PFSK-1 (cell line): ENCODE measurements at regions not wholly inside any gene's neighbourhood (a gene's known extent, or its start where the extent isn't known, plus 50 kb on each side); places are given as distances from the start of the nearest gene placed in this dataset.

Source experiments
- FOXP2 ChIP-seq: optimal IDR thresholded peaks from 2 replicates; pipeline ENCODE3; 2011; ENCODE audit warnings: borderline replicate concordance, control low read depth, inconsistent platforms; ENCODE audit not compliant: insufficient read depth; ENCODE audit errors: extremely low read length, extremely low read depth
- POLR2AphosphoS5 ChIP-seq: IDR thresholded peaks from 2 replicates; pipeline ENCODE4 v1.6.1; 2012; ENCODE audit warnings: low read depth, mild to moderate bottlenecking, control low read depth, low read length, moderate library complexity
- REST ChIP-seq, 2 experiments: IDR thresholded peaks; 2 replicates each; pipeline versions ENCODE4 v1.6.1 to v1.8.0; 2011 to 2012; ENCODE audit warnings: low read depth in 2 of 2, low read length in 2 of 2, control low read depth in 1 of 2, inconsistent platforms in 1 of 2, mild to moderate bottlenecking in 1 of 2, moderate library complexity in 1 of 2; ENCODE audit not compliant: insufficient read depth in 1 of 2
- SIN3A ChIP-seq: IDR thresholded peaks from 2 replicates; pipeline ENCODE4 v1.6.1; 2012; ENCODE audit warnings: mild to moderate bottlenecking, low read length, moderate library complexity, borderline replicate concordance; ENCODE audit not compliant: insufficient read depth
- TAF1 ChIP-seq: IDR thresholded peaks from 2 replicates; pipeline ENCODE4 v1.6.1; 2012; ENCODE audit warnings: low read length, control low read depth, borderline replicate concordance; ENCODE audit not compliant: insufficient read depth

- TF ChIP-seq REST (IDR thresholded peaks at IDR 0.05; ENCODE audit: insufficient read depth in 1 of 2, low read depth in 2 of 2, low read length in 2 of 2) = no peak
- no peak for TF ChIP-seq POLR2AphosphoS5
- TF ChIP-seq SIN3A = no peak
- TF ChIP-seq TAF1 = no peak
- TF ChIP-seq FOXP2 = no peak
Measured at GRCh38 chr17:71655542-71655941, 465.3 kb upstream of the SOX9 start.
